CMK (cell line): ENCODE measurements at regions not wholly inside any gene's neighbourhood (a gene's known extent, or its start where the extent isn't known, plus 50 kb on each side); places are given as distances from the start of the nearest gene placed in this dataset.
A peak's percentile ranks its signal among the peaks of the same experiment; 100 is the strongest.

Experiments used
- DNase-seq: peaks from one replicate; pipeline ENCODE4 v3.0.0-alpha.2; 2010; ENCODE audit warnings: low read depth

DNA sequence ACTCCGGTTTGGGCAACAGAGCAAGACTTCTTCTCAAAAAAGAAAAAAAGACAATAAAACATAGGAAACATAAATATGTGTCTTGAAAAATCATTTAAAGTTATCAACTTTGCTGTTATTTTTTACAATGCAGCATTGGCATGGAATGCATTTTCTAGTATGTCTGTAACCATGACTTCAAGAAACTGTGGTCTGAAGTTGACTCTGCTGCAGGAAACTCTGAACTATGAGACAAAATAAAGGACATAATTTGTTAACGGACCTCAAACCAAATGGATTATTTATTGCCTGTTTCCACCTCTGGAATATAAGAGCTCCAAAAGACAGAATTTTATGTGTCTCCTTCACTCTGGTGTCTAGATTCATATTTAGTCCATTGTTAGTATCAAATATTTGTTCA lies 79.1 kb downstream of the TRIB2 start:
- DNase-seq = no peak

DNA sequence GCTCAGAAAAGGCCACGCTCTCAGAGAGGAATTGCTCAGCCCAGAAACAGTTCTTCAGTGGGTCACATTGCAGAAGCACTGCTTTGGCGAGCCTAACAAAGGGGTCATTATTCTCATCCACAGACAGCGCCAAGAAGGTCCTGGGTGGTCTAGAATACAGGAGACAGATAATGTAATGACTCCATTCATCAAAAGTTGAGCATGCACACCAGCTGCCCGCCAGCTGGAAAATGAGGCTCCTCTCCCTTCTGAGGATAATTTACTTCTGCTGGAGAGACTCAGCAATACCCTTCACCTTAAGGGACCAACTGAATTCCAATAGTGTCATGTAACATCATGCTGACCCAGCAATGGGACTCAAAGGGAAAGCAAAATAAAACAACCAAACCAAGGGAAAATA lies 79.9 kb downstream of the TRIB2 start:
- no peak for DNase-seq

DNA sequence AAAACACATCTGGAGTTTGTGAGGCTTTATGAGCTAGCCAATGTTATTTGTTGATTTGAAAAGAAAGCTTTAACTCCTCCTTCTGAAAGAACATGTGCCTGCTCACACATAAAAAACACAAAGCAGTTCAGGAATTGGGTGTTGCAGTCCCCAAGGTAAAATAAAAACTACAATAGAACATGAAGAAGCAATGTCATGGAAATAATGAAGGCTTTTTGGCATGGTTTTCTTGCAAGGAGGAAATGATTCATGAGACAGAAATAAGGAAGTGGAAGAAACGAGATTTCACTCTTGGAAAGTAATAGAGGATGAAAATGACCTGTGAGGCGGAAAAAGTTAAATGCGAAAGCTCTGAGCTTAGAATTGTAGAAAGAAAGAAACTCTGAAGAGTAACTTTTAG lies 81.1 kb downstream of the TRIB2 start:
- DNase-seq = no peak

DNA sequence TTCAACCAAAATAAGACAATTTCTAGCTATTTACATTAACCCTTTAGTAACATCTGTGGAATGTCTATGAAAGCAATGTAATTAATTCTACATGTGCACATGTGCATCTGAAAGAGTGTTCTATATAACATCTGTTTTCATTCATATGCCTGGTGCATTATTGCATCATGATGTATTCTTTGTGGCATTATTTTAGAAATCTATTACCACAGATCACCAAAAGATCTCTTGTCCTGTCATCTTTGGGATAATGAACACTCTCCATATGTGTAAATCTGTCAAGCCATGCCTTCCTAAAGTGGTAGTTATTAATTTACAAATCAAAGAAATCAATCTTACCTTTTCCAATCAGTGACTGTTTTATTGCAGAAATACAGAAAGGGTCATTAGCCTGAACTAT lies 86.9 kb downstream of the TRIB2 start:
- DNase-seq = no peak

DNA sequence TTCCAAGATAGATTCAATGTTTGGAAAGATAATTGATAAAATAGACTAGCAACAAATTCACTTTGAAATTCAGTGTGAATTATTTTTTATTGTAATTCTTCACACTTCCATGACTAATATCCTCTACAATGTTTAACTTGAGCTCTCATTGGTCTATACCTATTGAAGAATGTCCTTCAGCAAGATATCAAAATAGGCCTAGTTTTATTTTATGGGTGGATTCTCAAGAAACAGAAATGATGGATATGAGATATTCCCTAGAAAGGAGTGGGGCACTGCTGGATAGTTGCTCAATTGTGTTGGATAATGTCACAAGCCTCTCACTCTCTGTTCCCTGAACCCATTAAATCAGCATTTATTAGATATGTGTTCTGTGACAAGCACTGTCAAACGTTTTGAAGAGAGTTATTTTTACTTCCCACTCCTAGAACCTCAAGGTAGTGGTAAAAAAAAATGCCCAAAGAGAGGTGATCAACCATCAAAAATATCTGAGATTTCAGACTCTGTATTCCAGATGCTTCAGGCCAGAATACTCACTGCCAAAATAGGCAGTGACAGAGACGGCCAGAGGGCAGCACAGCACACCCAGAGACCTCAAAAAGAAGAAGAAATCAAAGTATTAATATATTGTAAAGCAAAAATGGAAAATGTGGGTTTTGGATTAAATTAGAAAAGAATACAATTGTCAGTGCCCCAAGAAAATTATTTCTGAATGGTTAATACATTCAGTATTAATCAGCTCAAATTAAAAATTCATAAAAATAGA lies 87.5 kb downstream of the TRIB2 start:
- no peak for DNase-seq

DNA sequence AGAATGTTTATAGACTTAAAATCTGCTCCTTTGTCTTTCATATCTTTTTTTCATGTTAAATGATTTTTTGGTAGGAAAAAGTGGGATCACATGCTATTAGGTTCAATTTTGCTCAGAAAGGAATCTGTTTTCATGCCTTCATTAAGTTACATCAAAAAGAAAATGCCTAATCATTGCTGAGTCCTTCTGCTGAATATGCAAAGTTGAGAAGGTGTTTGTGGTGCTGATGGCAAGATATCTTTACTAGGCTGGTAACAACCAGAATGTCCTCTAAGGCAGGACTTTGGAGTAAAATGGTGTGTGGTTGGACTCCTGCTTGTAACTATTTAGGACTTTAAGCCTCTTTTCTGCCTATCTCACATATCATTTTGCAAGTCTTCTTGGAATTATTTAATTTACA lies 88.3 kb downstream of the TRIB2 start:
- no peak for DNase-seq

DNA sequence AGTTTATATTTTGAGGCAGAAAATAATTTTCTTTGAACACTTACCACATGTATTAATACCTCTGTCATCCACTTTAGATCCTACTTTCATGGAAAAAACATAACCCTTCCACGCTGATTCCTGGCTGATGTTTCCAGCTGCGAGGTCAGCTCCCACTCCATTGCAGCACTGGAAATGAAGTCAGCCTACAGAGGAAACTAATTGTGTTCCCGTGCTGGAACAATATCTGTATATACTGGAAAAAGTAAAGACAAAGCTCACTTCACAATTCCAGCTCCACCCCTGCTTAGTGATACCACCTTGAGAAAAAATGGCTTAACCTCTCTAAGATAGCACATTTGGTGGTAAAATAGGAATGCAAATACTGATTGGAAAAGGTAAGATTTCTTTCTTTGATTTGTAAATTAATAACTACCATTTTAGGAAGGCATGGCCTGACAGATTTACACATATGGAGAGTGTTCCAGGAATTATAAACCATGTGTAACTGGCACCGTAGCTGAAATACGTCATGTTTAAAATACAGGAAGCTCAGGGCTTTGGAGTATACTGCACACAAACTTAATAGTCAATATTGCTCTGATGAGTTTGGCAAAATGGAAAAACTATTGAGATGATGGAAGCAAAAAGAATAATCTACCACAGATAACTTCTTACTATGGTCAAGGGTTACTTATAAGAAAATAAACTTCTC lies 90.0 kb downstream of the TRIB2 start:
- no peak for DNase-seq

DNA sequence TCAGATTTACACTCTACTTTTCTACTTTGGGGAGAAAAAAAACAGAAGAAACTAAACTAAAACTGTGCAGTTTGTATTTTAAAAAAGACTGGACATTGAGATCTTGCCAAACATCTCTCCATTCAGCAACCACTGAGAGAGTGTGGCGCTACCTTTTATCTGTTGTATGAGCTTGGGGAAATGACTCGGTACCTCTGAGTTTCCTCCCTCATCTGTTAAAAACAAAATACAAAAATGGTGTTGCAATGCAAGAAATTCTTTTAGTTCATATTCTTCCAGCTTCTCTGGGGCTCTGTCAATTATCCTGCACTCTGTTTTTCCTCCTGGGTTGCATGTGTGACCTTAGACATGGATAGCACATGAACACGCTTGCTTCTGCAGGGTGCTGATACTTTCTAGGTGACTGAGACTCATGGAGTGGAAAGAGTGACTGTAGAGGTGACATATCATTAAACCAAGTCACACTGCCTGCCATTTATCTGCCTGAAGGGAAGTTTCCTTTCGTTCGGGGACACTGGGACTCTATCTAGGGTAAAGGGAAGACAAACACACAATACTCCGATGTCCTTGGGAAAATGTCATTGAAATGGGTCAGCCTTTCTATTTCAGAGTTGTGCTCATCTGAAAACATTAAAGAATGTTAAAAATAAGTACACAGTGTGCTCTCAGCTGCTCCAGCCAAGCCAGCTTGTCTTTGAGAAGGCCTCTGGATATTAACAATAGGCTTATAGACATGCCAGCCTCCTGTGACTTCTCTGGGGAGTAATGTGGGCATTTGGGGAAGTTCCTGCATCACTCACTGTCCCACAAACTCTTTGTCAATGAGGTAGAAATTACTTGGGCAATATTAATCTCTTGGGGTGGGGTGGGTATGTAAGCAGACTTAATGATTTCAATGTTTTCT lies 91.4 kb downstream of the TRIB2 start:
- DNase-seq = no peak

DNA sequence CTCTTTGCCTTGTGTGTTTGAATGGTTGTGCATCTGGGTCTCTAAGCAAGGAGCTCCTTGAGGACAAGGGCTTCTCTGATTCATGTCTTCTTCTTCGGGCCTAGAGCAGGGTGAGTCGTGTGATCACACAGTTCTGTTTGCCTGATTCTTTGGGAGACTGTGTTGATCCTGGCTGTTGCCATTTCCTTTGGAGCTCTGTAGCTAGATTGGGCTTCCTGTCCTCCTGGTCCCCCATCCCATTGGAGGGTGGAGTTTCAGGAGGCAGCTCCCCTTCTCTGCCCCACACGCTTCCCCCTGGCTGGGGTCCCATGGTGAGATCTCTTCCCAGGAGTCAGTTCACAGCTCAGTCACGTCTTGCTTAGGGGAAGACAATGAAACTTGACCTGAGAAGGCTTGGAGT lies 92.8 kb downstream of the TRIB2 start:
- no peak for DNase-seq

DNA sequence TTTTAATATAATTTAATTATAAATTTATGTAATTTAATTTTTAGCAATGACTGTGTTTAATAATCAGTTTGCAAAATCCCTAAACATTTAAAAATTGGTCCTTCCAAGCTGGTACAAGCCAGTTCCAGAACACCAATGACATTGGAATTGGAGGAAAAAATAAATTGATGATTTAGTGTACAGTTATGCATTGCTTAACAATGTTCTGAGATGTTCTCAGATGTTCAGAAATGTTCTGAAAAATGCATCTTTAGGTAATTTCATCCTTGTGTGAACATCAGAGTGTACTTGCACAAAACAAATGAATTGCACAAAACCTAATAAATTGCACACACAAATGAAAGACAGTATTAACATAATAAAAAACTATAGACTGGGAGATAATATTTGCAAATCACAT lies 95.2 kb downstream of the TRIB2 start:
- no peak for DNase-seq

DNA sequence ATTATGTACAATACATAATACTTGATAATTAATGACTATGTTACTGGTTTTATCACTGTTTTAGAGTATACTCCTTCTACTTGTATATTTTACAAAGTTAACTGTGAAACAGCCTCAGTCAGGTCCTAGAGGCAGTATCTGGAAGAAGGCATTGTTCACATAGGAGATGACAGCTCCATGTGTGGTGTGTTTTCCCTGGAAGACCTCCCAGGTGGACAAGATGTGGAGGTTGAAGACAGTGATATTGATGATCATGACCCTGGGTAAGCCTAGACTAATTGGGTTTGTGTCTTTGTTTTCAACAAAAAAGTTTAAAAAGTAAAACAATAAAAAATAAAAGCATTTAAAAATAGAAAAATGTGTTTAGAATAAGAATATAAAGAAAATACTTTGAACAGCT lies 96.4 kb downstream of the TRIB2 start:
- no peak for DNase-seq

DNA sequence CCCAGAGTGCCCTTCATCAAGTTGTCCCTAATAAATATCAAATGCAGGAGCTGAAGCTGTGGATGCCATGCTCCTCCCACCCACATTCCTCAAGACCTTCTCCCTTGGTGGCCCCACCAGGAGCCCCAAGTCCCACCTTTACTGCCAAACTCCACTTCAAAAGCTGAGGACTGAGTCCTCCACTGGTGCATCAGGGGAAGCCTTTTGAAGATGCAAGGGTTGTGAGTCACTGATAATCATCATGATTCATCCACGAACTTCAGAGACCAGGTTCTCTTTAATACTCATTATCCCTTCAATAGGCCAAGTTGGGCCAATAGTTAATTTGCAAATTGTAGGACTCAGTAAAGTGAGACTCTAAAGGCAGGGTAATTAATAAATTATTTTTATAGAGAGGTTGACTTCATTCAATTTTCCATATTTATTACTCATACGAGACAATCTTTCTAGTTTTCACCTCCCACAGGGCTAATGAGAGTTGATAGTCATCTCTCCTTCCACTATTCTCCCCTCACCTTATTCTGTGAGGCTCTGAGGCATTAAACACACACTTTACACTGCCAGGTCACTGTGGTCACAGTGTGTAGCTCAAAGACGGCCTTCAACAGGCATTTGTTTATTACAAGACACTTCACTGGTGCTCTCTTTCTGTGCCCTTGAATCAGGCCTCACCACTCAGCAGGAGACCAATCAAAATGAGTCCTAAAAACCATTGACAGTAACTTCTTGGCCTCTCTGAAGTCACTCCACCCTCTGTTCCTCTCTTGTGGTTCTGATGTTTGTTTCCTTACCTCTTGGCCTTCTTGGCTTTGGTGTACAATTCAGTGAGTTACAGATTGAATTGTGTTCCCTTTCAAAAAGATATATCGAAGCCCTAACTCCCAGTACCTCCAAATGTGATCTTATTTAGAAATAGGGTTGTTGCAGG lies 99.9 kb downstream of the TRIB2 start:
- DNase-seq = no peak

DNA sequence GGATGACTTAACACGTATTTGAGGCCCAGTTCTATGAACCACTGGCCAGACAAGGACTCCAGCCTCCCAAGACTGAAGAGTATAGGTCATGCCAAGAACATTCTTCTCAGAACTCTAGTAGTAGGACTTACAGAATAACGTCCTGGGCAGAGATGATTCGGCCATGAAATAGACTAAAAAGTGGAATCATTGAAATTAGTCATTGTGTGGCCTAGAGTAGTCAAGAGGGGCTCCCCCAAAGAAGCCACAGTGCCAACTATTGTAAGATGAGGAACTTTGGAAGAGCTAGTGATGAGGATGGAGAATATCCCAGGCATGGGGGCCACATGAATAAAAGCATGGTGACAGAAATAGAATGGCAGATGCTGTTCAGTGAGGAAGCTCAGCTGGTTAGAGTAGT lies 101.1 kb downstream of the TRIB2 start:
- DNase-seq = no peak

DNA sequence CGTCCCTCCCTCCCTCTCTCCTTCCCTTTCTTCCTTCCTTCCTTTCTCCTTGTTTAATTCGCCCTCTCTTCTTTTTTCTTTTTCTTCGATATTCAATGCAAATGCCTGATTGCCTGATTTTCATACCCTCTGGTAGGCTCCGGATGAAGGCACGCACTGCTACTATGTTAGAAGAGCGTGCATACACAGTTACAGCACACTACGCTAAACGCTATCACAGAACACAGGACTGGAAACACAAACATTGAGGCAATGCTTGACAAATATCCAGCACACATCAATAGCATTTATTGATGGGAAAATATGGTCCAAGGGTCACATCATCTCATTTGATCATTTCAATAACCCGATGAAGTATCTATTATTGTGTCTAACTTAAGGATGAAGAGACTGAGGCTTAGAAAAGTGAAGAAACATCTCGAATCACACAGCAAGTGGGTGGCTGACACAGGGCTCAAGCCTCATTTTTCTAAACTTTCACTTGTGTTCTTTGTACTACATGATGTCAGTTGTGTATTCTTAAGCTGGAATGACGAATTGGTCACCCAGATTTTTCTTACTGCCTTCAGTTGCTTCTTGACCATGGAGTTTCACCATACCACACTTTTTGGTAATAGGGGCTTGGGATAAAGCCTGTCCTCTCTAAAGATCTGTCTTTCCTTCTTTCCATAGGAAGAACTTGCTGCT lies 101.8 kb downstream of the TRIB2 start:
- no peak for DNase-seq

DNA sequence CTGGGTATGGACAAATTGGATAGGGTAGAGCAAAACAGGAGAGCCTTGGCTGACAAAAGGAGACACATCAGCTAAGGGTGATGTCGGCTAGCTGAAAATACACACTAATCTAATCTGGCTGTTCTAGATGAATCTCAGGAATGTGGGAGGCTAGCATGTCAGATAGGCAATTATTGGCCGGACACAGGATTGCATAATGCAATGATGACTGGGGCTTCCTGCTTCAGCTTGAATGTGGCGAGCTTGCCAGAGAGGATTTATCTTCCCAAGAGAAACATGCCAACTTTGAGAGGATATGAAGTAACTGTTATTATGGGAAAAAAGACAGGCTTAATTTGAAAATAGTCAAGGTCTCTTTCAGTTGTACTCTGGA lies 102.4 kb downstream of the TRIB2 start:
- peak; percentile 50 for DNase-seq

DNA sequence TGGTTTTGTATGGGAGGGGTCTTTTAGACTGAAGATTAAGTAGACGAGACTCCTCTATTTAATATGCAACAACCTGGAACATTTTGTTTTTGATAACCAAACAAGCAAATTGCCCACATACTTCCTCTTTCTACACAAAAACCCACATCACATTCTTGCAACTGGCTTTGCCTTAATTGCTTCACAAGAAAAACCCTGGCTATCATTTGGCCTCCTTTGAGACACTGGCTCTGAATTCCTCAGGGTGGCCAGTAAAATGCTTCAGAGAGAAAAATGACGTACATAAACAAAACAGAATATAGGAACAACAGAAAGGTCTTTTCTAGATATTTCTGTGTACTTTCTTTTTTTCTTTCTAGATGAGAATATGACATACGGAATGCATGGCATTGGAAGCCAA lies 103.0 kb downstream of the TRIB2 start:
- DNase-seq = peak; percentile 47

DNA sequence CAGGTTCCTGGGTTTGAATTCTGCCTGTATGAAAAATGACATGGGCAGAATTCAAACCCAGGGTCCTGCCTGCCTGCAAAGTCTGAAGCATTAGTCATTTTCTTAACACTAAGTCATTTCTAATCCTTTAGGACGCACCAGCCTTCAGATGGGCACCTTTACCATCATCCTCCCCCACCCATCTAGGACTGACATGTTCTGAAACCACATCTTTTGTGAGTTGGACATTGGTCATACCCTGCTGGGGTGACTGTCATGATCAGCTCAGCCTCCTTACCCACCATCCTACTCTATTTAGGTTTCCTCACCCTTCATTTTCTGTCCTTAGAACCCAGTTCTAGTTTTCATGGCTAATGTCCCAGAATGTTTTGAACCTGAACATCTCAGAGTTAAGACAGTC lies 104.9 kb downstream of the TRIB2 start:
- DNase-seq = no peak

DNA sequence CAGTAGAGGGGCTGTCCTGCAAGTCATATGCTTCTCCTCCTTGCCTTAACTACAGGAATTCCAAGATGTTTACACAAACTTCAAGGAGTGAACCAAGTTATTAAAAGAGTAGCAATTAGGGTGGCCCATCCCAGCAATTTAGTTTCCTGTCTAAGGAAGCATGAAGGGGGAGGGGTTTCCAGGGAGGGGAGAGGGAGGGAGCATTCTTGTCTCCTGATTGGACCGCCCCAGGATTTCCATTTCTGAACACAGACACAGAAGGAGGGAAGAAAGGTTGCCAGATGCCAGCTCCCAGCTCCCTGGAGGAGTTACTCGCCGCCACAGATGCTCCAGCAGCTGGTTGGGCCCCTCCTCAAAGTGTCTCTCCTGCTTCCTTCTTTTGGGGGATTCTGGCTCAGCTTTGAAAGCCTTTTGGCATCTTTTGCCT lies 107.6 kb downstream of the TRIB2 start:
- no peak for DNase-seq

DNA sequence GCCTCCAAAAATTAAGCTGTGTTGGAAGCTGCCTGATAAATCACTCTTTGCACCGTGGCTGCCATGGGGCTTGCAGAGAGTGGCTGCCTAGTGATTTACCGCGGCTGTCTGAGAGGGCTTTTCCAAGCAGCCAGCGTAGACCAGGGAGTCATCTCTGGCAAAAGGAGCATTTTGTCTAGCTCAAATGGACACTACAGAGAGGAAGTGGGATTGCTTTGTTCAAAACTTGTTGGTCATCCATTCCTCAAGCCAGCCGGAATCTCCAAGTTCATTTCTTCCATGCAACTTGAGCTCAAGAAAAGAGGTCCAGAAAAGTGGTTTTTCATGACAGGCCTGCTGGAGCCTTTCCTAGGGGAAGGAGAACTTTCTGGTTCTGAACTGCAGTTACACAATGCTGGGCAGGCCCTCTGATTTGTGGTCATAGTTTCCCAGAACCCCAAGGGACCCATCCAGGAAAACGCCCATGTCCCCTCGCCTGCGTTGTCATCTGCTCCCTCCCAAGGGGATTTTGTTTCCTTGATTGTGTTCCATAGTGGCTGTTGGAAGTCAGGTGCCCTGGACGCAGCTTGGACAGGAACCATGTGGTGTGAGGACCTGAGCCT lies 108.1 kb downstream of the TRIB2 start:
- no peak for DNase-seq

DNA sequence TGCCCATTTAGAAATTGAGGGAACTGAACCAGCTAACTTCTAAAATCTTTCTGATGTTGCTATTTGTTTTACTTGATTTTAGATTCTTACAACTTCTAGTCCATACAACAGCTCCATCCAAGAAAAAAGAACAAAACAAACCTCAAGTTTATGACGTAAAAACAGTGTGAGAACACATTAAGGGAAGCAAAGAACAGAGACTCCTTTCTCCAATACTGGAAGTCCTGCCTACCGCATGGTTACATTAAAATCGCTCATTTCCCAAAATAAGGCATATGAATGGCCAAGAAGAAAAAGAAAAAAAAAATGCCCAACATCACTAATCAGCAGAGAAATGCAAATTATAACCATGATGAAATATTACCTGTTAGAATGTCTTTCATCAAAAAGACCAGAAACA lies 110.0 kb downstream of the TRIB2 start:
- DNase-seq = no peak

DNA sequence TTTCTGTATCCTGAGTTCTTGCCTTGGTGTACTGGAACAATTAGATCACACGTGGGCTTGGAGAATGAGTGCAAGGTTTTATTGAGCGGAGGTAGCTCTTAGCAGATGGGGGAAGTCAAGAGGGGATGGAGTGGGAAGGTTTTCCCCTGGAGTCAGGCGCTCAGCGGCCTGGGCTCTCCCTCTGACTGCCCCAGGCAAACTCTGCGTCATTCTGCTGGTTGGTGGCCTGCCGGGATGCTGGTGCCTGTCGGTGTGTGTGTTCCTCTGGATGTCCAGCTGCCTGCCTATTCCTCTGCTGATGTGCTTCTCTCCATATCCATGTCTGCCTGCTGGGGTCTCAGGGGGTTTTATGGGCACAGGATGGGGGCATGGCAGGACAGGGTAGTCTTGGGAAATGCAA lies 111.0 kb downstream of the TRIB2 start:
- no peak for DNase-seq
